ENCODE measurements at regions not wholly inside any gene's neighbourhood (a gene's known extent, or its start where the extent isn't known, plus 50 kb on each side); places are given as distances from the start of the nearest gene placed in this dataset.

GRCh38 chr5:51651889-51652288, 268.6 kb downstream of the ISL1 start:
- TF ChIP-seq YY1 (IDR thresholded peaks at IDR 0.05; ENCODE audit: insufficient read depth, insufficient read length) (no peak), SUZ12 (IDR thresholded peaks at IDR 0.05; ENCODE audit: extremely low read depth, insufficient read depth, insufficient read length) (no peak), ZNF274 (IDR thresholded peaks at IDR 0.05; ENCODE audit: low read depth, low read length) (no peak)
